HUES64 (cell line): ENCODE measurements at regions not wholly inside any gene's neighbourhood (a gene's known extent, or its start where the extent isn't known, plus 50 kb on each side); places are given as distances from the start of the nearest gene placed in this dataset.
A peak's percentile ranks its signal among the peaks of the same experiment; 100 is the strongest.
"Not testable (repeated sequence)": the region's sequence is repeated elsewhere in the genome, so short reads cannot be mapped to it uniquely, and the experiment has no call there.

Source experiments
- H3K27ac ChIP-seq: 2 replicates; pipeline ENCODE4 v1.7.0; 2013; ENCODE audit warnings: low read depth, low read length, inconsistent platforms
- H3K27me3 ChIP-seq: 2 replicates; pipeline ENCODE4 v1.6.1; 2013; ENCODE audit warnings: mild to moderate bottlenecking, low read length; ENCODE audit not compliant: insufficient read depth
- H3K36me3 ChIP-seq: 2 replicates; pipeline ENCODE4 v1.6.1; 2013; ENCODE audit warnings: mild to moderate bottlenecking, low read length; ENCODE audit not compliant: insufficient read depth
- H3K4me1 ChIP-seq: 2 replicates; pipeline ENCODE4 v1.6.1; 2013; ENCODE audit warnings: mild to moderate bottlenecking, low read length, moderate library complexity; ENCODE audit not compliant: insufficient read depth
- H3K4me3 ChIP-seq: 2 replicates; pipeline ENCODE4 v1.5.1; 2013; ENCODE audit warnings: mild to moderate bottlenecking, low read length, moderate library complexity
- H3K9ac ChIP-seq: 2 replicates; pipeline ENCODE4 v1.6.1; 2013; ENCODE audit warnings: mild to moderate bottlenecking, low read depth, low read length
- H3K9me3 ChIP-seq: 2 replicates; pipeline ENCODE4 v1.6.1; 2013; ENCODE audit warnings: low read depth, low read length; ENCODE audit not compliant: insufficient read depth
- WGBS: fragments of 150-250, 120-280 bp; methylation state at CpG from one replicate; pipeline ENCODE4 v1.1.7; 2013; ENCODE audit warnings: missing lambda C conversion rate; 5-methylcytosine and 5-hydroxymethylcytosine counted together

DNA sequence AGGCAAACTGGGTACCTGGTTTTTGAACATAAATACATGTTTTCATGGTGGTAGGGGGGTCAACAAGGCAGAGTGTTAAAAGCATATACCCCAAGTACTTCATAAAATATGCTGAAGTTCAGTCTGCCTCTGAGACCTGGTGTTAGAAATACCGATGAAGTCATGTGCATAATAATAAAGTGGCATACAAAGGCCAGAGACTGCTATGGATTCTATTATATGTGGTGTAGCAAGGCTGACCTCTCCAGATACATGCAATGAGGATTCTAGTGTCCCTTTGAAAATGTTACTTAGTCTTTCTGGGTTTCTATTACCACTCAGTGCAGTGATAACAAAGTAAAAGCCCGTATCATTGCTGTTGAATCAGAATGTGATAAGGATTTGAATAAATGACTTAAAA is 487.5 kb upstream of the ZNF608 start:
- H3K27ac ChIP-seq, result no peak overlapping the region
- H3K9ac ChIP-seq, result no peak overlapping the region
- no peaks in the 10 kb centered on the region for H3K36me3 ChIP-seq
- H3K4me1 ChIP-seq, result peaks cover 34% of the 10 kb centered on the region
- no peak overlapping the region for H3K4me3 ChIP-seq
- WGBS, result 86% methylated on average over 2 of the region's 2 CpGs
- H3K9me3 ChIP-seq, result no peaks in the 10 kb centered on the region
- no peaks in the 10 kb centered on the region for H3K27me3 ChIP-seq

DNA sequence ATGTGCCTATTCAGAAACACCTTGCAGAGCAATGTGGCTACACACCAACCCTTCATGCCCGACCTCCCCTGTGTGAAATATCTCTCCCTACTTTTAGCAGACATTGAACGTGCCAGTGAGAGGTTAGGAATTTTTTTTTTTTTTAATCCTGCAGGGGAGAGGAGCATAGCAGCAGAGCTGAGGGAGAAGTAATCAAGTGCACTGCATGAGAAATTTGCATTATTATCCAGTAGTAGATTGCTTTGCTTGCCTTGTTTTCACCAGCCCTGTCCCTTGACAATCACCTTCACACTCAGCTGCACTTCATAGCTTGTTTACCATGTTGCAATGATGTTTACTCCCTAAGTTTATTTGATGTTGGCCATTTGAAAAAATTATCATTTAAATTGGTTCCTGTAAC is 489.6 kb upstream of the ZNF608 start:
- peak overlapping the region; percentile 55; the same call in 1 of the 2 replicates for H3K27ac ChIP-seq
- no peaks in the 10 kb centered on the region for H3K27me3 ChIP-seq
- 20% methylated on average over 2 of the region's 2 CpGs for WGBS
- no peaks in the 10 kb centered on the region for H3K9me3 ChIP-seq
- H3K9ac ChIP-seq, result no peak overlapping the region
- H3K4me3 ChIP-seq, result no peak overlapping the region
- peaks cover 34% of the 10 kb centered on the region for H3K4me1 ChIP-seq
- H3K36me3 ChIP-seq, result no peaks in the 10 kb centered on the region

- 13% methylated on average over 1 of the region's 1 CpG for WGBS
- H3K36me3 ChIP-seq, result no peaks in the 10 kb centered on the region
- H3K27ac ChIP-seq, result peak overlapping the region; percentile 55; the same call in 1 of the 2 replicates
- no peaks in the 10 kb centered on the region; the same call in 1 of the 2 replicates for H3K9me3 ChIP-seq
- no peak overlapping the region for H3K9ac ChIP-seq
- H3K4me1 ChIP-seq, result peaks cover 34% of the 10 kb centered on the region
- no peaks in the 10 kb centered on the region for H3K27me3 ChIP-seq
- no peak overlapping the region for H3K4me3 ChIP-seq
These were observed 490.5 kb upstream of the ZNF608 start for GRCh38 chr5:125236981-125237380.

DNA sequence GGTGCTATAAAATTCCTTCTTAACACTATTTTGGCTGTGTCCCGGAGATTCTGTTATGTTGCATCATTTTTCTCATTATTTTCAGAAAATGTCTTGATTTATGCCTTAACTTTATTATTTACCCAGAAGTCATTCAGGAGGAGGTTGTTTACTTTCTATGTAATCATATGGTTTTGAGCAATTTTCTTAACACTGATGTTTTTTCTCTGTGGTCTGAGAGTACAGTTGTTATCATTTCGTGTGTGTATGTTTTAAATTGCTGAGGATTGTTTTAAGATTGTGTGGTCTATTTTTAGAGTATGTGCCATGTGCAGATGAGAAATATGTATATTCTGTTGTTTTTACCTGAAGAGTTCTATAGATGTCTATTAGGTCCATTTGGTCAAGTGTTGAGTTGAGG is 498.1 kb upstream of the ZNF608 start:
- H3K4me1 ChIP-seq, result no peaks in the 10 kb centered on the region
- H3K27me3 ChIP-seq, result no peaks in the 10 kb centered on the region
- H3K27ac ChIP-seq, result no peak overlapping the region
- no peaks in the 10 kb centered on the region for H3K36me3 ChIP-seq
- H3K9ac ChIP-seq, result no peak overlapping the region
- H3K9me3 ChIP-seq, result peaks cover 4% of the 10 kb centered on the region
- H3K4me3 ChIP-seq, result no peak overlapping the region
- 97% methylated on average over 2 of the region's 2 CpGs for WGBS

DNA sequence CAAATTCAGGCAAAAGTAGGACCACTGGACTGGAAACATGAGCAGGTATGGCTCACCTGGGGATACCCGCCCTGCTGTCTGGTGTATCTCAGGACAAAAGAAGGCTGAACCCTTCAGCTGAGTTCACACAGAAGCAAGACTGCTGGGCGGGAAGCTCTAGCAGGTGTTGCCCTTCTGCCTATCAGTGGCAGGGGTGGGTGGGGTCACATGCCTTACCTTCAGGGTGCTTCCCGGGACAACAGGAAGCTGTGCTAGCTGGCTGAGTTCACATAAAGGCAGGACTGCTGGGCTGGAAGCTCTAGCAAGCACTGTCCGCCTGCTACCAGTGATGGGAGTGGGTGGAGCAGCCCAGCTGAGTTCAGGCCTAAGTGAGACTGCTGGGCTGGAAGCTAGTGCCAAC is 498.8 kb upstream of the ZNF608 start:
- Histone ChIP-seq H3K9me3 (peaks cover 4% of the 10 kb centered on the region), H3K27ac (no peak overlapping the region), H3K4me1 (no peaks in the 10 kb centered on the region), H3K4me3 (no peak overlapping the region), H3K27me3 (no peaks in the 10 kb centered on the region), H3K9ac (no peak overlapping the region), H3K36me3 (no peaks in the 10 kb centered on the region)
- WGBS, result 88% methylated on average over 4 of the region's 4 CpGs

DNA sequence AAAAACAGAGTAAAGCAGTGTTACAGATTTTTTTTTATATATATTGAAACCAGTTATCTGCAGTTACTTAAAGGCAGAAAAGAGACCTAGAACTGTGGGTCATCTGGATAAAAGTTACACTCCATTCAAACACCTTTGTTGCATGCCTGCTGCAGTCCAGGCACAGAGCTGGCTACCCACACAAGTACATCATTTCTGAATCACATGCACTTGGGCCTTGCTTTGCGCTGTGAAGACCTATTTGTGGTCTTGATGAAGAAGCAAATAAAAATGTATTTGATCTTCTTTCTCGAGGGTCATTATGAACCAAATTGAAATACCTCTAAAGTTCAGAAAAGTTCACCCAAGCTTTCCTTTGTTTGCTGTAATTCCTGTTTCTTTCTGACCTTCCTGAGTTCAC is 503.0 kb upstream of the ZNF608 start:
- H3K27ac ChIP-seq, result no peak overlapping the region
- H3K4me1 ChIP-seq, result no peaks in the 10 kb centered on the region
- H3K27me3 ChIP-seq, result no peaks in the 10 kb centered on the region
- no peak overlapping the region for H3K9ac ChIP-seq
- H3K9me3 ChIP-seq, result peaks cover 27% of the 10 kb centered on the region
- 97% methylated on average over 2 of the region's 2 CpGs for WGBS
- no peak overlapping the region for H3K4me3 ChIP-seq
- H3K36me3 ChIP-seq, result peaks cover 7% of the 10 kb centered on the region; the same call in 1 of the 2 replicates

- H3K9me3 ChIP-seq, result peaks cover 38% of the 10 kb centered on the region
- peaks cover 11% of the 10 kb centered on the region; the same call in 1 of the 2 replicates for H3K36me3 ChIP-seq
- no peak overlapping the region for H3K9ac ChIP-seq
- no peak overlapping the region for H3K4me3 ChIP-seq
- no peak overlapping the region for H3K27ac ChIP-seq
- H3K4me1 ChIP-seq, result no peaks in the 10 kb centered on the region
- H3K27me3 ChIP-seq, result no peaks in the 10 kb centered on the region
These were observed 505.3 kb upstream of the ZNF608 start for GRCh38 chr5:125251703-125252102.

GRCh38 chr5:125253634-125254033 is 507.2 kb upstream of the ZNF608 start:
- H3K9ac ChIP-seq, H3K27ac ChIP-seq, H3K4me1 ChIP-seq, H3K27me3 ChIP-seq, H3K4me3 ChIP-seq: not testable (repeated sequence)
- Histone ChIP-seq H3K36me3 (peaks cover 11% of the 10 kb centered on the region; the same call in 1 of the 2 replicates), H3K9me3 (peaks cover 33% of the 10 kb centered on the region)
- 94% methylated on average over 7 of the region's 7 CpGs for WGBS

DNA sequence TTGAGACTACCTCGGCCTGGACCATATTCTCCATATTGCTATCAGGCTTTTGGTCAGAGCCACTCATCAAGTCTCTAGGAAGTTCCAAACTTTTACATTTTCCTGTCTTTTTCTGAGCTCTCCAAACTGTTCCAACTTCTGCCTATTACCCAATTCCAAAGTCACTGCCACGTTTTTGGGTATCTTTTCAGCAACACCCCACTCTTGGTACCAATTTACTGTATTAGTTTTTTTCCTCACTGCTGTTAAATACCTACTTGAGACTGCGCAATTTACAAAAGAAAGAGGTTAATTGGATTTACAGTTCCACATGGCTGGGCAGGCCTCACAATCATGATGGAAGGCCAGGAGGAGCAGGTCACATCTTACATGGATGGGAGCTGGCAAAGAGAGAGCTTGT is 507.8 kb upstream of the ZNF608 start:
- H3K27me3 ChIP-seq, result no peaks in the 10 kb centered on the region
- peaks cover 9% of the 10 kb centered on the region for H3K4me1 ChIP-seq
- H3K36me3 ChIP-seq, result peaks cover 11% of the 10 kb centered on the region; the same call in 1 of the 2 replicates
- H3K27ac ChIP-seq, result no peak overlapping the region
- H3K4me3 ChIP-seq, result 0 out of 2 replicates have a peak overlapping the region, but pooled peaks have one; percentile 4
- 77% methylated on average over 3 of the region's 3 CpGs for WGBS
- peaks cover 33% of the 10 kb centered on the region for H3K9me3 ChIP-seq
- H3K9ac ChIP-seq, result no peak overlapping the region

DNA sequence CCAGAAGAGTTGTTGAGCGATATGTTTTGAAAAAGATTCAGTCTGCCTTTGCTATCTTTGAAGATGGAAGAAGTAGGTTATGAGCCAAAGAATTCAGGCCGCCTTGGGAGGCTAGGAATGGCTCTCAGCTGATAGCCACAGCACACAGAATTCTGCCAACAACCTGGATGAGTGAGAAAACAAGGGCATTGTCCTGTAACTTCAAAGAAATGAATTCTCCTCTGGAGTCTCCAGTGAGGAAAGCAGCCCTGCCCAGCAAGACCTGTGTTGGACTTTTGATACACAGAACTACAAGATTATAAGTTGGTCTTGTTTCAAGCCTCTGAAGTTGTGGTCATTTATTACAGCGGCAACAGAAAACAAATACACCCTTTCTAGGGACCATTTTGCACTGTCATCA is 509.9 kb upstream of the ZNF608 start:
- Histone ChIP-seq H3K9me3 (peaks cover 39% of the 10 kb centered on the region), H3K27ac (no peak overlapping the region), H3K4me1 (peaks cover 9% of the 10 kb centered on the region), H3K27me3 (no peaks in the 10 kb centered on the region), H3K36me3 (peaks cover 11% of the 10 kb centered on the region; the same call in 1 of the 2 replicates), H3K4me3 (no peak overlapping the region), H3K9ac (no peak overlapping the region)
- 90% methylated on average over 3 of the region's 3 CpGs for WGBS

DNA sequence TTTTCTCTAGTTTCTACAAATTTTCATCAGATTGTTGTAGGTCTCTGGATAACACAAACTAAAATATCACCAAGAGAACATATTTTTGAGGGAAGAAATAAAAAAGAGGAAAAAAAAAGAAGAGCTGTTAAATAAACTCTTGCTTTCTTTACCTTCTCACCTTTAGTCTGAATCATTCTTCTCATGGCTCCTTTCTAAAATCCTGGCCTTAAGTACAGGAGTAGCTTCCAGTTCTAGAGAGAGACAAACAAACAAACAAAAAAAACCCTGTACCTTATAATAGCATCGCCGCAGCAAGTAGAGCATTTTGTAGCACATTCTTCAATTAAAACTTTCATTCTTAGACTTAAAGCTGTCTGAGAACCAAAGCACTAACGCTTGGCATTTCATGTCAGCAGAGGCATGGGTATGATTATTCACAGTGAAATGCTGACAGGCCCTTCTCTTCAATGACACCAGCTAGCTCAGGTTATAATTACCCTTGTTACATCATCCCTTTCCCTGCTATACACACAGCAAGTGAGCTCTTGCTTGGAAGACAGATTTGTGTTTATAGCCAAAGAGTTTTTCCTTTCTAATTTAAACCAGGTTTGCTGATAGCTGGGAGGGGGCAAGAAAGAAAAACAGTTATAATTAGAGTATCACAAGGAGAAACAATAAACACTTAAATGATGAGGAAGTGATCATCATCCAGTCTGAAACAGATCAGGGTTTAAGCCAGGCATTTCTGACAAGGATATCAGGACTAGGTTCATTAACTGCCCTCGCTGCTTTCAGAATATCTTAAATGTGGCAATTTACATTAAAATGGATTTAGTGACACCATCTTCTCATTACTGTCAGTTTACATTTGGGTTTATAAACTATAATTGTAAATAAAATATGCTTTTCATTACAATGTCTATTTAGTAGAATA is 510.9 kb upstream of the ZNF608 start:
- no peaks in the 10 kb centered on the region for H3K27me3 ChIP-seq
- H3K9ac ChIP-seq, result no peak overlapping the region
- H3K4me1 ChIP-seq, result peaks cover 13% of the 10 kb centered on the region
- no peak overlapping the region for H3K4me3 ChIP-seq
- 81% methylated on average over 4 of the region's 4 CpGs for WGBS
- peaks cover 44% of the 10 kb centered on the region for H3K9me3 ChIP-seq
- no peak overlapping the region for H3K27ac ChIP-seq
- H3K36me3 ChIP-seq, result peaks cover 8% of the 10 kb centered on the region; the same call in 1 of the 2 replicates
